ENCODE measurements at regions not wholly inside any gene's neighbourhood (a gene's known extent, or its start where the extent isn't known, plus 50 kb on each side); places are given as distances from the start of the nearest gene placed in this dataset.

GRCh38 chr20:60271597-60271996 lies 313.4 kb downstream of the CDH26 start:
- no peak for DNase-seq (ENCODE audit: low spot score)

DNA sequence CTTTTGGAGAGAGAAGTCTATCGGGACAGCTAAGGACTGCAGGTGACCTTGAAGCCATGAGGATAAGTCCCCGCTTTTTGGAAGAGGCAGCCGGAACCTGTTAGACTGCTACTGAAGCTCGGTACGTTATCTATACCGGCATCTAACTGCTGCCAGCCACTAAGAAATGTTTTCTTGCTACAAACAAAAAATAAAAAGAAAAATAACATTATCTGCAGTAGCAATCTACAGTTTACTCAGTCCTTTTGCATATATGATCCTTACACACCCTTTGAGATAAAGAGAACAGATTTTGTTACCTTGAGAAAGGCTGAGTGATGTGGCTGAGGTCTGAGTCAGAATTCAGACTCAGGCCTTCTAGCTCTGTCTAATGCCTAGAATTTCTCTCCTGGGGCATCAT lies 314.6 kb downstream of the CDH26 start:
- no peak for DNase-seq (ENCODE audit: low spot score)

DNA sequence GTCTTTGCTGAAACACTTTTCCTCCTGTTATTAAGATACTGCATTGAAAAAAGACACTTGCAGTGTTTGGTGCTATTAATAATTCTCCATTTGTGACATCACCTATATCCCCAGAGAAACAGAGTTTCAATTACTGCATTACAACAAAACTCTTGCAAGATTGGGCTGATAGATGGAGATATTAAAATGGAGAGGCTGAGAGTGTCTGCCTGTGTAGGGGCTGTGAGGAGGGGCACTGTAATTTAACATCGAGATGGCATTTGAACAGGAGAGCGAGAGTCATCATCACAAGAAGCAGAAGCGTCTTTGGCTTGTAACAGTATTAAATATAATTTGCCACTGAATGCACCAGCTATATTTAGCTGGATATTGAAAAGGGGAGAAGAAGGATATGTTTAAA lies 316.5 kb downstream of the CDH26 start:
- DNase-seq (ENCODE audit: low spot score) = no peak

DNA sequence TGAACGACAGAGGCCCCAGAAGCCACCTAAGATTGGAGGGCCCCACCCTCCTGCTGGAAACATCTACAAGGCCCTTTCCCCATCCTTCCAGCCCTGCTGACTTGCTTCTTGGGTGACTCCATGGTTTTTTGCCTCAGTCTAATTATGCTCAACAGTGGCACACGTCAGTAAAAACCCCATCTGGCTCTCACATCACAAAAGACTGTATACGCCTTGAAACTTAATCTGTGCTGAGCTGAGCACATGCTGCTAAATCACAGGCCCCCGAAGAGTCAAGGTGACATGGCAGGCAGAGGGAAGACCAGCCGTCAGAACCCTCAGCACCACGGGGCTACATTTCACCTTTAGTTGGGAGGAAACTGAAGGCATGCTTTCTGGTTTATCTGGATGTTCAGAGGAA lies 323.1 kb downstream of the CDH26 start:
- DNase-seq (ENCODE audit: low spot score) = no peak

GRCh38 chr20:60283281-60283680 lies 325.1 kb downstream of the CDH26 start:
- no peak for DNase-seq (ENCODE audit: low spot score)

DNA sequence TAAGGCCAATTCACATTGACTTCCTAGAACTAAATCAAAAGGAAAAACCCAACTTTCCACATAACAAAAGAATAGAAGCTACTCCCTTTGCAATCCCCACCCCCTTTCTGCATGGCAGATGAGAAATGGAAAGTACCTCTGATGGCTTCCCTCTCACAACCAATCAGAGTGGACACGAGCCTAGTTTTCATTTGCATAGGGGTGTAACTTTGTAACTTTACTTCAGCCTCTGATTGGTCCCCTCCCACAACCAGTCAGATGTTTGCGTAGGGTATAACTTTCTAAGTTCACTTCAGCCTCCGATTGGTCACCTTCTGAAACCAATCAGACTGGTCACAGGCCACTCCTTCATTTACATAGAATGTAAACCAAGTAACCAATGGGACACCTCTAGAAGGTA lies 328.5 kb downstream of the CDH26 start:
- no peak for DNase-seq (ENCODE audit: low spot score)

DNA sequence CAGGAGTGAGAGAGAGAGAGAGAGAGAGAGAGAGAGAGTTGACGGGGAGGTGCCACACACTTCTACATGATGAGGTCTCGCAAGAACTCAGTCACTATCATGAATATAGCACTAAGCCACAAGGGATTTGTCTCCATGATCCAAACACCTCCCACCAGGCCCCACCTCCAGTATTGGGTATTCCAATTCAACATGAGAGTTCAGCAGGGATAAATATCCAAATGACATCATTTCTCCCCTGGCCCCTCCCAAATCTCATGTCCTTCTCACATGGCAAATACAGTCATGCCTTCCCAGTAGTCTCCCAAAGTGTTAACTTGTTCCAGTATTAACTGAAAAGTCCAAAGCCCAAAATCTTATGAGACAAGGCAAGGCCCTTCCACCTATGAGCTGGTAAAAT lies 330.7 kb downstream of the CDH26 start:
- DNase-seq (ENCODE audit: low spot score) = no peak

DNA sequence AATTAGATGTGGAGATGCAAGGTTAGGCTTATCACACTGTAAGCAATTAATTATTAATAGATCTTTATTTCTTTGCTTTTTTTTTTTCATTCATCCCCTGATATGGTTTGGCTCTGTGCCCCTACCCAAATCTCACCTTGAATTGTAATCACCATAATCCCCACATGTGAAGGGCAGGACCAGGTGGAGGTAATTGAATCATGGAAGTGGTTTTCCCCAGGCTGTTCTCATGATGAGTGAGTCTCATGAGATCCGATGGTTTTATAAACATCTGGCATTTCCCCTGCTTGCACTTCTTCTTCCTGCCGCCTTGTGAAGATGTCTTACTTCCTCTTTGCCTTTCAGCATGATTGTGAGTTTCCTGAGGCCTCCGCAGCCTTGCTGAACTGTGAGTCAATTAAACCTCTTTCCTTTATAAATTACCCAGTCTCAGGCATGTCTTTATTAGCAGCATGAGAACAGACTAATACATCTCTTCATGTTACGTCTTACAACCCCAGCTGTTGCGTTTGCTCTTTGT lies 333.8 kb downstream of the CDH26 start:
- no peak for DNase-seq (ENCODE audit: low spot score)

- no peak for DNase-seq (ENCODE audit: low spot score)
Measured at GRCh38 chr20:60294632-60295031, 336.4 kb downstream of the CDH26 start.

DNA sequence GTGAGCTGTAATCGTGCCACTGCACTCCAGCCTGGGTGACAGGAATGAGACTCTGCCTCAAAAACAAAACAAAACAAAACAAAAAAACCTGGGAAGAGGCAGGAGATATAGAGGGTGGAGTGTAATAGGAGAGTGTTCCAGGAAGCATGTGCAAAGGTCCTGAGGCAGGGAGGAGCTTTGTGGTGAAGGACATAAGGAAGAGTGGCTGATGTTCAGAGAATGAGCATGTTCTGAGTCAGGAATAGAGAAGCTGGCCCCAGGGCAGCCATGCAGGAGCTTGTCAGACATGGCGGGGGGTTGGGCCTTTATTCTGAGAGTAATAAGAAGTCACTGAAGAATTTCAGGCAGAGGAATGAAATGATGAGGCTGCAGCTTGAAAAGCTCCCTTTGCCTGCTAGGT lies 337.0 kb downstream of the CDH26 start:
- no peak for DNase-seq (ENCODE audit: low spot score)

- DNase-seq (ENCODE audit: low spot score) = no peak
Measured at GRCh38 chr20:60297649-60298048, 339.4 kb downstream of the CDH26 start.

- no peak for DNase-seq (ENCODE audit: low spot score)
Measured at GRCh38 chr20:60298647-60299046, 340.4 kb downstream of the CDH26 start.

- DNase-seq (ENCODE audit: low spot score) = no peak
Measured at GRCh38 chr20:60299951-60300350, 341.7 kb downstream of the CDH26 start.

GRCh38 chr20:60300374-60300773 lies 342.2 kb downstream of the CDH26 start:
- no peak for DNase-seq (ENCODE audit: low spot score)

DNA sequence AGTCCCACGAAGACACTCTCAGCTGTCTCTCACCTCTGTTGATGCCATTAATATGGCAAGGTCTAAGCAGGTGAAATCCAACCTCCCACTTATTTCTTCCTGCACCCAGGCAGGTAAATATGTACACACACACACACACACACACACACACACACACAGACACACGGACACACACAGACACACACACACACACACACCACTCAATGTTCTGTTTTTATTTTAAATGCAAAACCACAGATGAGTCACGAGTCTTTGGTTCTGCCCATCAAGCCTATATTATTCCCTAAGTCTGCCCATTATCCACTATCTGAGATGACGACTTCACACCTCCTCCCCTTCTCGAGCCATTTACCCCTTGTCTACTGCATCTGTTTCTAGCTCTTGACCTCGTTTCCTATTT lies 344.7 kb downstream of the CDH26 start:
- DNase-seq (ENCODE audit: low spot score) = no peak

- no peak for DNase-seq (ENCODE audit: low spot score)
Measured at GRCh38 chr20:60304026-60304590, 345.9 kb downstream of the CDH26 start.

DNA sequence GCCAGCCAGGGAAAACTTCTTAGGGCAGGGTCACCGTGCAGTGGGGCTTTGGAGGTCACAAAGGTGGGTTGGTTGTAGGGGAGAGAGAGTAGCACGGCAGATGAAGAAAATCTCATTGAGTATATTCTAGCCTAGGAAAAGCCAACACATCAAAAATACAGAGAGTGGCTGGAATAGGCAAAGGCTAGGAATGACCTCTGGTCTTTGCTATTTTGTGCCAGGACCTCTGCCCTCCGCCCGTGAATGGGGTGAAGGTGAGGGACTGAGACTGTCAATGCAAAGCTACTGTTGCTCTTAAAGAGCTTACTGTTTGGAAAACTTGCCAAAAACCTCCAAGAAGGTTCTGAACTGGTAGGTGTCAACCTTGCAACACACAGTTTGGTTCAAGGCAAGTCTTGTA lies 346.7 kb downstream of the CDH26 start:
- no peak for DNase-seq (ENCODE audit: low spot score)

DNA sequence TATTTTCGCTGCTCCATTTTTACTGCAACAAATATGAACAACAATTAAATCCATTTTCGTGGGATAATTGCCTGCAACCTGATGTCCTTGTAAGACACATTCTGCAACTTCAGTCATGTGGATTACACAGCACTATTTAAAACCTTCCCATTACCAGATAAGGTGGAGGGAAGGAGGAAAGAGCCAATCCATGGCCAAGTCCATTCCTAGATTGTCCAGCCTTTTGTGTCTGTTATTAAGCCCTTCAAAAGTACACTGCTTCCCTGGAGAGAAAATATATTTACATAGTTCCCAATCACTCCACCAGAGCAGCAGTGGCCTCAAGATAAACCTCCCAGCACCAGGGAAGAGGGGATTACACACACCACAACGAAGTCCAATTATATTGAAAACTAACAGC lies 347.9 kb downstream of the CDH26 start:
- no peak for DNase-seq (ENCODE audit: low spot score)

- DNase-seq (ENCODE audit: low spot score) = no peak
Measured at GRCh38 chr20:60306551-60306950, 348.3 kb downstream of the CDH26 start.

- DNase-seq (ENCODE audit: low spot score) = no peak
Measured at GRCh38 chr20:60310560-60311349, 352.5 kb downstream of the CDH26 start.

DNA sequence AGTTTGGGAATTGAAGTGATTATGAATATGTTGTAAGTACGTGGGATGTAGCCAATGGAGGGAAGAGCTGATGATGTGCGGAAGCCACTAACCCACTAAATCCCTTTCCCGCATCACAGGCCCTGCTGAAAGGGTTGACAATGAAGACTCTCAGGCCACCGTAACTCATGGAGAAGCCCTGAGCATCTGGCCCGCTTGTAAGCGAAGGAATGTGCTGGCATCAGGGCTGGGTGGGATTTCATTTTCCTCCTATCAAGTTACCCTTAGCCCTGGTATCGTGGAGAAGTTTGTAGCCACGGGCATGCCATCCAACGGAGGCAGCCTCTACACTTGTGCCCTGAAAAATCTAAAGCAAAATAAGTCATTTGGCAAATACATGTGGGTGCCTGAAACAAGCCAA lies 355.0 kb downstream of the CDH26 start:
- no peak for DNase-seq (ENCODE audit: low spot score)

DNA sequence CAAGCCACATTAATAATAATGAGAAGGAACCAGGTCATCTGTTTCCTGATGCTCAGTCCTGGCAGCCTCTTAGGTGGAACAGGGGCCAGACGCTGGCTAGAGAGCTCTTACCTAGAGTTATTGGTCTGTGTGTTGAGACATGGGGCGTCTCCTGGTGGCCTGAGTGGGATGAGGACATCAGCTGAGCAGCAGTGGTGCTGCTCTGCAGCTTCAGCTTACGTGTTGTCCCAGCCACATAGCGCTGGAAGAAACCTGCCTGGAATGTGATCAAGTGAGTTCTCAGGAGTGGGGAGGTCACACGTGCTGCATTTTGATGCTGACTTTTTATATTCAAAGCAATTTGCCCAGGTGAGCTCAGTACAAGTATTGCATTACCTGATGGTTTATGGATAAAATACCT lies 355.4 kb downstream of the CDH26 start:
- no peak for DNase-seq (ENCODE audit: low spot score)

GRCh38 chr20:60314727-60315126 lies 356.5 kb downstream of the CDH26 start:
- DNase-seq (ENCODE audit: low spot score) = no peak

Measured in ureter (tissue), 1 donor.